ENCODE measurements at regions not wholly inside any gene's neighbourhood (a gene's known extent, or its start where the extent isn't known, plus 50 kb on each side); places are given as distances from the start of the nearest gene placed in this dataset.

DNA sequence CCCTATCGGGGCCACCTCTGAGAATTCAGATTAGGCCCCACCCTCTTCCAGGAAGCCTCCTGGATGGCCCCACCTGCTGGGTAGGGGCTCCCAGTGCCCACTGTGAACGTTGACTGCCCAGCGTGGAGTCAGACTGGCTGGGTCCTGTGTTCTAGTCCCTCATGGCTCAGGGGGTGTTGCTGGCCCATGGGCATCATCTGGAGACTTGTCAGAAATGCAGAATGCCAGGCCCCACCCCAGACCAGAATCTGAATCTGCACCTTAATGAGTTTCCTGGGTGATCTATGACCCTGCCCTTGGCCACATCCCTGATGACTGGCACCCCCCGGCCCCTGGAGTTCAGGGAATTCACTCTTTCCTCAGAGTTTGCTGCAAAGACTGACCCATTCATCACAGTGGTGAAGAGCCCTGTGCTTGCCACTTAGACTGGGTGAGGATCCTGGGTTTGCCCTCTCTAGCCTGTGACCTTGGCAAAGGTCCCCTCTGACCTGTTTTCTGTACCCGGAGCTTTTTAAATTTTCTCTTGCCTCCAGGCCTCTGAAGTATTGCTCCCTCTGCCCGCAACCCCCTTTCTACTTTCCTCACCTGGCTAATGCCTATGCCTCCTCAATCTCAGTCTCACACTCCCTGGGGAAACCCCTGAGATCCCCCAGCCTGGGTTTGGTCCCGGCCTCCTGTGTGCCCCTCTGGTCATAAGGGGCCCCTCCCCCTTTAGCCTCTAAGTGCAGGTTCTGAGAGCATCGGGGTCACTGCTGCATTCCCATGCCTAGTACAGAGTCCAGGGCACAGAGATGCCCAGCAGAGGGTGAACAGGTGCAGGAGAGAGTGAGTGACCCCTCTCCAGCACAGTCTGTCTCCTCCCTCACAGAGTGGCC is 184.2 kb downstream of the MATN1 start:
- dilution Hi-C loops (cut with MboI; ENCODE audit: extremely low pct_ligation_motif_present, low sequenced_read_pairs), result no loop called here
- H3K4me3 ChIP-seq (ENCODE audit: control insufficient read depth in 2 of 3, extremely low read depth in 1 of 3, insufficient read depth in 2 of 3, low read depth in 1 of 3, low read length in 3 of 3), result no peak overlapping the region
- H2AFZ ChIP-seq (ENCODE audit: control insufficient read depth, low read length), result no peak overlapping the region
- DNase-seq (ENCODE audit: low read depth, low spot score) (no peak), FAIRE-seq (no peak)
- H3K27me3 ChIP-seq (ENCODE audit: control insufficient read depth, extremely low read depth, insufficient read depth, low read length), result no peaks in the 10 kb centered on the region
- H3K36me3 ChIP-seq (ENCODE audit: control insufficient read depth in 2 of 2, extremely low read depth in 1 of 2, insufficient read depth in 2 of 2, low read length in 2 of 2), result no peaks in the 10 kb centered on the region
- H3K79me2 ChIP-seq (ENCODE audit: control insufficient read depth, insufficient read depth, low read length), result no peaks in the 10 kb centered on the region
- no peak for TF ChIP-seq EZH2 (IDR thresholded peaks at IDR 0.05; ENCODE audit: low read length)
- TF ChIP-seq CTCF (optimal IDR thresholded peaks at IDR 0.05 in 1 of 3, IDR thresholded peaks at IDR 0.05 in 1 of 3, conservative IDR thresholded peaks at IDR 0.05 in 1 of 3; ENCODE audit: extremely low read depth in 1 of 3, insufficient read depth in 2 of 3, low read length in 3 of 3), result no peak
- no peak overlapping the region for H3K9ac ChIP-seq (ENCODE audit: control insufficient read depth, extremely low read depth, insufficient read depth, low read length)
- no peaks in the 10 kb centered on the region for H3K4me1 ChIP-seq (ENCODE audit: control insufficient read depth, extremely low read depth, insufficient read depth, low read length)
- no peak overlapping the region for H3K27ac ChIP-seq (ENCODE audit: control insufficient read depth, insufficient read depth, low read length)
- no peaks in the 10 kb centered on the region for H4K20me1 ChIP-seq (ENCODE audit: control insufficient read depth, extremely low read depth, insufficient read depth, low read length)
- H3K4me2 ChIP-seq (ENCODE audit: control insufficient read depth, extremely low read depth, insufficient read depth, low read depth, low read length), result no peak overlapping the region
- no peaks in the 10 kb centered on the region for H3K9me3 ChIP-seq (ENCODE audit: control insufficient read depth, low read depth, low read length)
- no peaks in the 10 kb centered on the region for H3K9me1 ChIP-seq (ENCODE audit: control insufficient read depth, extremely low read depth, insufficient read depth, low read length)

DNA sequence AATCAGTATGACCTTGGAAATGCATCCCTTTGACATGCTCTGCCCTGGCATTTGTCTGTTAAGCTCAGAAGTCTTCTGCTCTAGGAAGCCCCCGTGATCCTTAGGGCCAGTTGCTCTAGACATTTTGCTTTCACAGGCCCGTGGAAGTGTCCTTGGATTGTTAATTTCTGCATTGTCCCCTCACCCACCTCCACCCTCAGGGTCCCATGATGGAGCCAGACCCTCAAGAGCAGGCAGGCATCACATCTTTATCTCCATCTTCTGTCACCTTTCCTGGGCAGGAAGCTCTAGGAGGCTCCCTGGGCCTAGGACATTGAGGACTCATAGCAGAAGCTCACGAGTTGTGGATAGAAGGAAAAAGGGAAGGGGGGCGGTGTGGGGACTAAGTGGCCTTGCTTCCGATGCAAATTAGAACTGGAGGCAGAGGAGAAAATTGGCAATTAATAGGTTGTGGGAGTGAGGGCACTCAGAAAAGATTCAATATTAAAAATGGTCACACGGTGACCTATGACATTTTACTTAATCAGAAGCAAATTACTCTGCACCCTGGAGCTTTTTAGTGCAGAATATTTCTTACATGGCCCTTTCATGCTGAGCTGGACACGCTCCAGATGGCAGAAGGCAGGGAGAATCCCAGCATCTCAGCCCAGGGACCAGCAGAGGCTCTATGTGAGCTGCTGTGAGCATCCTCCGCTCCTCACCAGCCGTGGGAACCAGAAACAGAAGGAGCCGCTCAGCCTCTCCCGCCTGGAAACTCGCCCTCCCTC is 185.0 kb downstream of the MATN1 start:
- Histone ChIP-seq H3K4me2 (ENCODE audit: control insufficient read depth, extremely low read depth, insufficient read depth, low read depth, low read length) (no peak overlapping the region), H3K36me3 (ENCODE audit: control insufficient read depth in 2 of 2, extremely low read depth in 1 of 2, insufficient read depth in 2 of 2, low read length in 2 of 2) (no peaks in the 10 kb centered on the region), H3K9me3 (ENCODE audit: control insufficient read depth, low read depth, low read length) (no peaks in the 10 kb centered on the region), H3K27me3 (ENCODE audit: control insufficient read depth, extremely low read depth, insufficient read depth, low read length) (no peaks in the 10 kb centered on the region), H3K9ac (ENCODE audit: control insufficient read depth, extremely low read depth, insufficient read depth, low read length) (no peak overlapping the region), H3K4me1 (ENCODE audit: control insufficient read depth, extremely low read depth, insufficient read depth, low read length) (no peaks in the 10 kb centered on the region), H3K27ac (ENCODE audit: control insufficient read depth, insufficient read depth, low read length) (no peak overlapping the region), H2AFZ (ENCODE audit: control insufficient read depth, low read length) (no peak overlapping the region), H3K79me2 (ENCODE audit: control insufficient read depth, insufficient read depth, low read length) (no peaks in the 10 kb centered on the region), H4K20me1 (ENCODE audit: control insufficient read depth, extremely low read depth, insufficient read depth, low read length) (no peaks in the 10 kb centered on the region), H3K4me3 (ENCODE audit: control insufficient read depth in 2 of 3, extremely low read depth in 1 of 3, insufficient read depth in 2 of 3, low read depth in 1 of 3, low read length in 3 of 3) (no peak overlapping the region), H3K9me1 (ENCODE audit: control insufficient read depth, extremely low read depth, insufficient read depth, low read length) (no peaks in the 10 kb centered on the region)
- DNase-seq (ENCODE audit: low read depth, low spot score), result no peak
- no peak for TF ChIP-seq EZH2 (IDR thresholded peaks at IDR 0.05; ENCODE audit: low read length)
- TF ChIP-seq CTCF (optimal IDR thresholded peaks at IDR 0.05 in 1 of 3, IDR thresholded peaks at IDR 0.05 in 1 of 3, conservative IDR thresholded peaks at IDR 0.05 in 1 of 3; ENCODE audit: extremely low read depth in 1 of 3, insufficient read depth in 2 of 3, low read length in 3 of 3), result no peak
- no peak for FAIRE-seq
- dilution Hi-C loops (cut with MboI; ENCODE audit: extremely low pct_ligation_motif_present, low sequenced_read_pairs), result no loop called here

Measured in keratinocyte (primary cell).